ENCODE measurements at regions not wholly inside any gene's neighbourhood (a gene's known extent, or its start where the extent isn't known, plus 50 kb on each side); places are given as distances from the start of the nearest gene placed in this dataset.

DNA sequence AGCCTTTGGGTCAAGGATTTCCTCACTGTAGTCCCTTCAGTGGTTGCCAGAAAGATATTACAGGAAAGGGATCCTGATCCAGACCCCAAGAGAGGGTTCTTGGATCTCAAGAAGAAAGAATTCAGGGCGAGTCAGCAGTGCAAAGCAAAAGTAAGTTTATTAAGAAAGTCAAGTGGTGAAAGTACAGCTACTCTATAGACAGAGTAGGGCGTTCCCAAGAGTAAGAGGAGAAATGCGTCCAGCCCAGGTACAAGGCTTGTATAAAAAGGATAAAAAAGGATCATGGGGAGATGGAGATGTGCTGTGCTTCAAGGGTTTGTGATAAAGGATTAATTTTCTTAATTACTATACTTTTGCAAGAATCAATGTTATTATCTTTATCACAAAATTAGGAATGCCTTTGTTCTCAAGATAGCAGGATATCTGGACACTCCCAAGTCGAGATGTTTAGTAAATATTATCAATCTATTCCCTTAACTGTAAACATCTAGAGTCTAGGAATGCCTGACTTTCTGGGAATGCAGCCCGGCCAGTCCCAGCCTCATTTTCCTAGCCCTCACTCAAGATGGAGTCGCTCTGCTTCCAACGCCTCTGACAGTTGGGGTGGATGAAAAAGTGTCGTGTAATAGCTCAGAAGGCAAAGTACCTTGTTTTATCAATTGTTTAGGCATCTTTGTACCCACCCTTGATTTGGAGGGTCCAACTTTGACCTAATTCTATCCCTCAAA lies 360.7 kb downstream of the GPM6A start:
- Histone ChIP-seq H3K9ac (ENCODE audit: insufficient read depth in 1 of 2, low read length in 2 of 2) (no peak overlapping the region), H3K4me1 (ENCODE audit: control insufficient read depth in 5 of 5, insufficient read depth in 5 of 5, low read length in 5 of 5) (peaks cover 0 to 1% (median 0%) of the 10 kb centered on the region in 5 donors), H3K27me3 (ENCODE audit: control insufficient read depth in 3 of 3, insufficient read depth in 3 of 3, low read length in 2 of 3) (no peaks in the 10 kb centered on the region), H3K4me3 (no peak overlapping the region), H3K27ac (ENCODE audit: low read depth in 1 of 2, low read length in 1 of 2) (no peak overlapping the region), H3K9me3 (ENCODE audit: control insufficient read depth in 4 of 4, insufficient read depth in 3 of 4, low read length in 3 of 4) (peaks cover 0 to 6% (median 0%) of the 10 kb centered on the region in 4 donors), H3K36me3 (ENCODE audit: control insufficient read depth in 4 of 4, insufficient read depth in 4 of 4, low read length in 4 of 4) (no peaks in the 10 kb centered on the region)
- WGBS, 2 donors, result 65 to 74% methylated on average over 8 of the region's 8 CpGs
- ATAC-seq (ENCODE audit: insufficient read depth, low FRiP score) (no peak), DNase-seq (no peak)
- TF ChIP-seq, protein P1, sequence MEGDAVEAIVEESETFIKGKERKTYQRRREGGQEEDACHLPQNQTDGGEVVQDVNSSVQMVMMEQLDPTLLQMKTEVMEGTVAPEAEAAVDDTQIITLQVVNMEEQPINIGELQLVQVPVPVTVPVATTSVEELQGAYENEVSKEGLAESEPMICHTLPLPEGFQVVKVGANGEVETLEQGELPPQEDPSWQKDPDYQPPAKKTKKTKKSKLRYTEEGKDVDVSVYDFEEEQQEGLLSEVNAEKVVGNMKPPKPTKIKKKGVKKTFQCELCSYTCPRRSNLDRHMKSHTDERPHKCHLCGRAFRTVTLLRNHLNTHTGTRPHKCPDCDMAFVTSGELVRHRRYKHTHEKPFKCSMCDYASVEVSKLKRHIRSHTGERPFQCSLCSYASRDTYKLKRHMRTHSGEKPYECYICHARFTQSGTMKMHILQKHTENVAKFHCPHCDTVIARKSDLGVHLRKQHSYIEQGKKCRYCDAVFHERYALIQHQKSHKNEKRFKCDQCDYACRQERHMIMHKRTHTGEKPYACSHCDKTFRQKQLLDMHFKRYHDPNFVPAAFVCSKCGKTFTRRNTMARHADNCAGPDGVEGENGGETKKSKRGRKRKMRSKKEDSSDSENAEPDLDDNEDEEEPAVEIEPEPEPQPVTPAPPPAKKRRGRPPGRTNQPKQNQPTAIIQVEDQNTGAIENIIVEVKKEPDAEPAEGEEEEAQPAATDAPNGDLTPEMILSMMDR (IDR thresholded peaks at IDR 0.05; ENCODE audit: control extremely low read depth, extremely low read depth), result no peak

DNA sequence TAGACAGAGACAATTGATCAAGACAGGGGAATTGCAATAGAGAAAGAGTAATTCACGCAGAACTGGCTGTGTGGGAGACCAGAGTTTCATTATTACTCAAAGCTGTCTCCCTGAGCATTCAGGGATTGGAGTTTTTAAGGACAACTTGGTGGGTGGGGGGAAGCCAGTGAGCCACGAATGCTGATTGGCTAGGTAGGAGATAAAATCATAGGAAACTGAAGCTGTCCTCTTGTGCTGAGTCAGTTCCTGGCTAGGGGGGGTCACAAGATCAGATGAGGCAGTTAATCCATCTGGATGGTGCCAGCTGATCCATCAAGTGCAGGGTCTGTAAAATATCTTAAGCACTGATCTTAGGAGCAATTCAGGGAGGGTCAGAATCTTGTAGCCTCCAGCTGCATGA lies 358.6 kb downstream of the GPM6A start:
- DNase-seq (no peak), ATAC-seq (ENCODE audit: insufficient read depth, low FRiP score) (no peak)
- H3K27me3 ChIP-seq (ENCODE audit: control insufficient read depth in 3 of 3, insufficient read depth in 3 of 3, low read length in 2 of 3), result no peaks in the 10 kb centered on the region
- H3K27ac ChIP-seq (ENCODE audit: low read depth in 1 of 2, low read length in 1 of 2), result no peak overlapping the region
- H3K4me3 ChIP-seq, result no peak overlapping the region
- no peak overlapping the region for H3K9ac ChIP-seq (ENCODE audit: insufficient read depth in 1 of 2, low read length in 2 of 2)
- H3K9me3 ChIP-seq (ENCODE audit: control insufficient read depth in 4 of 4, insufficient read depth in 3 of 4, low read length in 3 of 4), result peaks cover 0 to 5% (median 0%) of the 10 kb centered on the region in 4 donors
- H3K36me3 ChIP-seq (ENCODE audit: control insufficient read depth in 4 of 4, insufficient read depth in 4 of 4, low read length in 4 of 4), result no peaks in the 10 kb centered on the region
- H3K4me1 ChIP-seq (ENCODE audit: control insufficient read depth in 5 of 5, insufficient read depth in 5 of 5, low read length in 5 of 5), result no peaks in the 10 kb centered on the region
- 67 to 81% methylated on average over 2 of the region's 2 CpGs for WGBS, 2 donors
- TF ChIP-seq, protein P1 (IDR thresholded peaks at IDR 0.05; ENCODE audit: control extremely low read depth, extremely low read depth), result no peak

- DNase-seq (no peak), ATAC-seq (ENCODE audit: insufficient read depth, low FRiP score) (no peak)
- Histone ChIP-seq H3K9ac (ENCODE audit: insufficient read depth in 1 of 2, low read length in 2 of 2) (no peak overlapping the region), H3K36me3 (ENCODE audit: control insufficient read depth in 4 of 4, insufficient read depth in 4 of 4, low read length in 4 of 4) (no peaks in the 10 kb centered on the region), H3K4me3 (no peak overlapping the region), H3K27ac (ENCODE audit: low read depth in 1 of 2, low read length in 1 of 2) (no peak overlapping the region), H3K9me3 (ENCODE audit: control insufficient read depth in 4 of 4, insufficient read depth in 3 of 4, low read length in 3 of 4) (peaks cover 0 to 5% (median 0%) of the 10 kb centered on the region in 4 donors), H3K27me3 (ENCODE audit: control insufficient read depth in 3 of 3, insufficient read depth in 3 of 3, low read length in 2 of 3) (no peaks in the 10 kb centered on the region), H3K4me1 (ENCODE audit: control insufficient read depth in 5 of 5, insufficient read depth in 5 of 5, low read length in 5 of 5) (no peaks in the 10 kb centered on the region)
- TF ChIP-seq, protein P1 (IDR thresholded peaks at IDR 0.05; ENCODE audit: control extremely low read depth, extremely low read depth), result no peak
Measured at GRCh38 chr4:175456131-175456530, 355.9 kb downstream of the GPM6A start.

- ATAC-seq (ENCODE audit: insufficient read depth, low FRiP score), result no peak
- Histone ChIP-seq H3K9ac (ENCODE audit: insufficient read depth in 1 of 2, low read length in 2 of 2) (no peak overlapping the region), H3K9me3 (ENCODE audit: control insufficient read depth in 4 of 4, insufficient read depth in 3 of 4, low read length in 3 of 4) (peaks cover 0 to 5% (median 0%) of the 10 kb centered on the region in 4 donors), H3K4me3 (no peak overlapping the region), H3K36me3 (ENCODE audit: control insufficient read depth in 4 of 4, insufficient read depth in 4 of 4, low read length in 4 of 4) (no peaks in the 10 kb centered on the region), H3K4me1 (ENCODE audit: control insufficient read depth in 5 of 5, insufficient read depth in 5 of 5, low read length in 5 of 5) (no peaks in the 10 kb centered on the region), H3K27ac (ENCODE audit: low read depth in 1 of 2, low read length in 1 of 2) (no peak overlapping the region), H3K27me3 (ENCODE audit: control insufficient read depth in 3 of 3, insufficient read depth in 3 of 3, low read length in 2 of 3) (no peaks in the 10 kb centered on the region)
- peak in 1 of 3 donors; percentile 14 for DNase-seq
- TF ChIP-seq, protein P1 (IDR thresholded peaks at IDR 0.05; ENCODE audit: control extremely low read depth, extremely low read depth), result no peak
- WGBS, 2 donors, result 42 to 67% methylated on average over 2 of the region's 2 CpGs
Measured at GRCh38 chr4:175457956-175458355, 354.1 kb downstream of the GPM6A start.
